ENCODE measurements at regions not wholly inside any gene's neighbourhood (a gene's known extent, or its start where the extent isn't known, plus 50 kb on each side); places are given as distances from the start of the nearest gene placed in this dataset.

DNA sequence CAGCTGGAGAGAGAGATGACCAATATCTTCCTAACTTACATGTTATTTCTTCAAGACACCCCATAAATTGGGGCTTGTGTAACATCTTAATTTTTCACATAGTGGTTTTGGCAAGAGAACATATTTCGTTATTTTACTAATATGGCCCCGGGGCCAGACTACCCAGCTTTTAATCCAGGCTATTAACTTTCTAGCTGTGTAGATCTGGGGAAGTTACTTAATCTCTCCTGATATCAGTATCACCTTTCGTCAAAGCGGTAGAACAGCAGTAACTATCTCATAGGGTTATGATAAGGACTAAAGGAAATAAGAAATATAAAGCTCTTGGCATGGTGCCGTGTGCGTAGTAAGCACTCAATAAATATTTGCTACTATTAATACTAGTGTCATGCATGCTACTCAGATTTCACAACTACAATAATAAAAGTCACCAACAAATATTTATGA is 71.6 kb upstream of the LYZL1 start:
- in situ Hi-C loops (cut with MboI): no loop called here
- intact Hi-C loops (cut with micrococcal nuclease; ENCODE audit: unreplicated experiment): no loop called here
- no peak overlapping the region for H3K4me3 ChIP-seq
- no peaks in the 10 kb centered on the region for H3K79me2 ChIP-seq (ENCODE audit: control insufficient read depth, insufficient read depth, low read length)
- ChIA-PET CTCF (no interaction called here), SMC1A (ENCODE audit: uncharacterized antibody, unreplicated experiment) (interaction anchor here (1.9 kb wide), 1 partner anchor 12 kb away, joined by 5 read pairs; no protein-coding TSS in a partner anchor), RAD21 (ENCODE audit: unreplicated experiment) (no interaction called here), POLR2A (no interaction called here)
- H3K9me3 ChIP-seq (replicated peaks; ENCODE audit: control insufficient read depth, insufficient read depth, low read length): no peaks in the 10 kb centered on the region
- H3K36me3 ChIP-seq (ENCODE audit: control insufficient read depth in 2 of 2, insufficient read depth in 2 of 2, low read length in 1 of 2): no peaks in the 10 kb centered on the region
- H3K9ac ChIP-seq (ENCODE audit: control insufficient read depth, insufficient read depth, low read length): no peak overlapping the region
- FAIRE-seq (no peak), DNase-seq (ENCODE audit: low read depth, low spot score) (no peak), ATAC-seq (no peak)
- H2AFZ ChIP-seq (ENCODE audit: control insufficient read depth, low read depth, low read length): no peak overlapping the region
- H3K27ac ChIP-seq (ENCODE audit: control insufficient read depth, insufficient read depth): no peak overlapping the region
- H3K4me2 ChIP-seq (ENCODE audit: control insufficient read depth, insufficient read depth): no peak overlapping the region
- TF ChIP-seq SKIL (IDR thresholded peaks at IDR 0.05; ENCODE audit: low read depth, poor library complexity, severe bottlenecking) (no peak), IRF4 (IDR thresholded peaks at IDR 0.05; ENCODE audit: low read depth, low read length) (no peak), TBL1XR1 (IDR thresholded peaks at IDR 0.05; ENCODE audit: low read depth, low read length) (no peak), BCL11A (IDR thresholded peaks at IDR 0.05; ENCODE audit: low read depth, low read length) (no peak), NFYB (IDR thresholded peaks at IDR 0.05; ENCODE audit: insufficient read depth, low read depth, low read length) (no peak), RFX5 (IDR thresholded peaks at IDR 0.05; ENCODE audit: low read depth, low read length) (no peak), NBN (IDR thresholded peaks at IDR 0.05) (no peak), USF2 (IDR thresholded peaks at IDR 0.05; ENCODE audit: borderline replicate concordance, low read depth, low read length) (no peak), E2F4 (IDR thresholded peaks at IDR 0.05; ENCODE audit: low read depth, low read length) (no peak), NFIC (IDR thresholded peaks at IDR 0.05; ENCODE audit: low read depth, low read length) (no peak), CBFB (IDR thresholded peaks at IDR 0.05; ENCODE audit: low read depth) (no peak), TARDBP (IDR thresholded peaks at IDR 0.05; ENCODE audit: borderline replicate concordance) (no peak), MTA2 (IDR thresholded peaks at IDR 0.05; ENCODE audit: low read depth) (no peak), TCF7 (IDR thresholded peaks at IDR 0.05; ENCODE audit: borderline replicate concordance) (no peak), EGR1 (IDR thresholded peaks at IDR 0.05; ENCODE audit: borderline replicate concordance in 1 of 2, low read depth in 2 of 2, low read length in 2 of 2) (no peak), EED (IDR thresholded peaks at IDR 0.05; ENCODE audit: low read depth) (no peak)
- TF ChIP-seq, protein P1, sequence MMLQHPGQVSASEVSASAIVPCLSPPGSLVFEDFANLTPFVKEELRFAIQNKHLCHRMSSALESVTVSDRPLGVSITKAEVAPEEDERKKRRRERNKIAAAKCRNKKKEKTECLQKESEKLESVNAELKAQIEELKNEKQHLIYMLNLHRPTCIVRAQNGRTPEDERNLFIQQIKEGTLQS (IDR thresholded peaks at IDR 0.05; ENCODE audit: borderline replicate concordance, extremely low read depth, low read depth, low read length): no peak
- 54% methylated on average over 6 of the region's 6 CpGs for WGBS (ENCODE audit: insufficient coverage, insufficient replicate concordance, low lambda C conversion rate, missing lambda C conversion rate)
- no TSS peak for BruUV-seq (replicated peaks)
- no peaks in the 10 kb centered on the region for H3K27me3 ChIP-seq (replicated peaks in 1 of 2; ENCODE audit: control insufficient read depth in 2 of 2, insufficient read depth in 2 of 2, low read length in 1 of 2)
- no peaks in the 10 kb centered on the region for H4K20me1 ChIP-seq (ENCODE audit: control insufficient read depth, insufficient read depth)
- H3K4me1 ChIP-seq (ENCODE audit: control insufficient read depth, insufficient read depth, low read length): no peaks in the 10 kb centered on the region

All from GM12878 (cell line).